ENCODE measurements at regions not wholly inside any gene's neighbourhood (a gene's known extent, or its start where the extent isn't known, plus 50 kb on each side); places are given as distances from the start of the nearest gene placed in this dataset.

- no peak for DNase-seq
Measured at GRCh38 chr5:163369776-163370385, 67.5 kb upstream of the CCNG1 start.

- DNase-seq = no peak
Measured at GRCh38 chr5:163373436-163374084, 63.8 kb upstream of the CCNG1 start.

GRCh38 chr5:163377982-163378381 is 59.4 kb upstream of the CCNG1 start:
- DNase-seq = no peak

- no peak for DNase-seq
Measured at GRCh38 chr5:163379298-163380155, 57.9 kb upstream of the CCNG1 start.

- DNase-seq = no peak
Measured at GRCh38 chr5:163381832-163382231, 55.6 kb upstream of the CCNG1 start.

- no peak for DNase-seq
Measured at GRCh38 chr5:163383754-163384153, 53.6 kb upstream of the CCNG1 start.

- DNase-seq = no peak
Measured at GRCh38 chr5:163384669-163385068, 52.7 kb upstream of the CCNG1 start.

GRCh38 chr5:163385271-163385670 is 52.1 kb upstream of the CCNG1 start:
- no peak for DNase-seq

GRCh38 chr5:163385824-163386223 is 51.6 kb upstream of the CCNG1 start:
- DNase-seq = no peak

- no peak for DNase-seq
Measured at GRCh38 chr5:163386352-163386751, 51.0 kb upstream of the CCNG1 start.

GRCh38 chr5:163387589-163388343 is 49.6 kb upstream of the CCNG1 start:
- DNase-seq = no peak
